ENCODE measurements at regions not wholly inside any gene's neighbourhood (a gene's known extent, or its start where the extent isn't known, plus 50 kb on each side); places are given as distances from the start of the nearest gene placed in this dataset.
"Not testable (repeated sequence)": the region's sequence is repeated elsewhere in the genome, so short reads cannot be mapped to it uniquely, and the experiment has no call there.

GRCh38 chr12:93007544-93007943, 78.4 kb upstream of the EEA1 start:
- H3K27ac ChIP-seq (replicated peaks in 1 of 4): no peak overlapping the region
- no peaks in the 10 kb centered on the region for H3K36me3 ChIP-seq
- H3K27me3 ChIP-seq: no peaks in the 10 kb centered on the region
- intact Hi-C loops (cut with DNase I): no loop called here
- WGBS: 73% methylated on average over 4 of the region's 4 CpGs
- H3K4me3 ChIP-seq: no peak overlapping the region
- peaks cover 0 to 7% (median 3%) of the 10 kb centered on the region in 4 donors for H3K4me1 ChIP-seq
- TF ChIP-seq POLR2A (IDR thresholded peaks at IDR 0.05; ENCODE audit: low read depth) (no peak), EP300 (IDR thresholded peaks at IDR 0.05) (no peak), POLR2AphosphoS5 (IDR thresholded peaks at IDR 0.05) (no peak)
- TF ChIP-seq, protein P1, sequence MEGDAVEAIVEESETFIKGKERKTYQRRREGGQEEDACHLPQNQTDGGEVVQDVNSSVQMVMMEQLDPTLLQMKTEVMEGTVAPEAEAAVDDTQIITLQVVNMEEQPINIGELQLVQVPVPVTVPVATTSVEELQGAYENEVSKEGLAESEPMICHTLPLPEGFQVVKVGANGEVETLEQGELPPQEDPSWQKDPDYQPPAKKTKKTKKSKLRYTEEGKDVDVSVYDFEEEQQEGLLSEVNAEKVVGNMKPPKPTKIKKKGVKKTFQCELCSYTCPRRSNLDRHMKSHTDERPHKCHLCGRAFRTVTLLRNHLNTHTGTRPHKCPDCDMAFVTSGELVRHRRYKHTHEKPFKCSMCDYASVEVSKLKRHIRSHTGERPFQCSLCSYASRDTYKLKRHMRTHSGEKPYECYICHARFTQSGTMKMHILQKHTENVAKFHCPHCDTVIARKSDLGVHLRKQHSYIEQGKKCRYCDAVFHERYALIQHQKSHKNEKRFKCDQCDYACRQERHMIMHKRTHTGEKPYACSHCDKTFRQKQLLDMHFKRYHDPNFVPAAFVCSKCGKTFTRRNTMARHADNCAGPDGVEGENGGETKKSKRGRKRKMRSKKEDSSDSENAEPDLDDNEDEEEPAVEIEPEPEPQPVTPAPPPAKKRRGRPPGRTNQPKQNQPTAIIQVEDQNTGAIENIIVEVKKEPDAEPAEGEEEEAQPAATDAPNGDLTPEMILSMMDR (IDR thresholded peaks at IDR 0.05): no peak
- H3K9me3 ChIP-seq: no peaks in the 10 kb centered on the region
- DNase-seq (ENCODE audit: extremely low spot score): no peak

- Histone ChIP-seq H3K9me3 (no peaks in the 10 kb centered on the region), H3K27ac (replicated peaks in 1 of 4) (no peak overlapping the region), H3K4me1 (peaks cover 0 to under 1% (median 0%) of the 10 kb centered on the region in 4 donors), H3K4me3 (no peak overlapping the region), H3K27me3 (no peaks in the 10 kb centered on the region), H3K36me3 (no peaks in the 10 kb centered on the region)
- no peak for DNase-seq (ENCODE audit: extremely low spot score)
- intact Hi-C loops (cut with DNase I): no loop called here
- 86% methylated on average over 3 of the region's 3 CpGs for WGBS
- no peak for TF ChIP-seq POLR2AphosphoS5 (IDR thresholded peaks at IDR 0.05)
- no peak for TF ChIP-seq POLR2A (IDR thresholded peaks at IDR 0.05; ENCODE audit: low read depth)
- TF ChIP-seq EP300 (IDR thresholded peaks at IDR 0.05): no peak
- TF ChIP-seq, protein P1 (IDR thresholded peaks at IDR 0.05): no peak
Observed at GRCh38 chr12:93008044-93008778, 79.1 kb upstream of the EEA1 start.

GRCh38 chr12:93008880-93009279, 79.8 kb upstream of the EEA1 start:
- H3K27me3 ChIP-seq; H3K36me3 ChIP-seq; H3K4me3 ChIP-seq; H3K9me3 ChIP-seq; H3K27ac ChIP-seq (replicated peaks in 1 of 4); H3K4me1 ChIP-seq; DNase-seq (ENCODE audit: extremely low spot score); intact Hi-C loops (cut with DNase I): not testable (repeated sequence)
- WGBS: 85% methylated on average over 7 of the region's 7 CpGs

DNA sequence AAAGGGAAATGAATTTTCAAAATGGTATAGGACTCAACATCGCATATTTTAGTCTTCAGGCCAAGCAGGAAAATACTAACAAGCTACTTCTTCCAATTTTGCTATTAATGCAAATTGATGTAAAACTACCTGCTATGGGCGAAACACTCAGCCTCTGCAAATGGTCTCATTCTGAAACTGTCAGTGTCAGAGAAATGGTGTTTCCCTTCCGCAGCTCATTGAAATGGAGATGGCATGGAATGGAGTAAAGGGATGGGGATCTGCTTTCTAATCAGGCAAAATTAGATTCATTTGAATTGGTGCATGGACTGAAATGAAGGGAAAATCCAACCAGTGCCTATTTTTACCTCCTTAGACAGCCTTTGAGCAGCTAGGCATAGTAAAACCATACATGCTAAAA, 80.4 kb upstream of the EEA1 start:
- WGBS: 95% methylated on average over 3 of the region's 3 CpGs
- TF ChIP-seq POLR2A (IDR thresholded peaks at IDR 0.05; ENCODE audit: low read depth) (no peak), POLR2AphosphoS5 (IDR thresholded peaks at IDR 0.05) (no peak), EP300 (IDR thresholded peaks at IDR 0.05) (no peak)
- TF ChIP-seq, protein P1 (IDR thresholded peaks at IDR 0.05): no peak
- H3K4me3 ChIP-seq: no peak overlapping the region
- H3K4me1 ChIP-seq: no peaks in the 10 kb centered on the region
- H3K27ac ChIP-seq (replicated peaks in 1 of 4): no peak overlapping the region
- H3K36me3 ChIP-seq: no peaks in the 10 kb centered on the region
- intact Hi-C loops (cut with DNase I): no loop called here
- no peak for DNase-seq (ENCODE audit: extremely low spot score)
- H3K27me3 ChIP-seq: no peaks in the 10 kb centered on the region
- H3K9me3 ChIP-seq: no peaks in the 10 kb centered on the region

DNA sequence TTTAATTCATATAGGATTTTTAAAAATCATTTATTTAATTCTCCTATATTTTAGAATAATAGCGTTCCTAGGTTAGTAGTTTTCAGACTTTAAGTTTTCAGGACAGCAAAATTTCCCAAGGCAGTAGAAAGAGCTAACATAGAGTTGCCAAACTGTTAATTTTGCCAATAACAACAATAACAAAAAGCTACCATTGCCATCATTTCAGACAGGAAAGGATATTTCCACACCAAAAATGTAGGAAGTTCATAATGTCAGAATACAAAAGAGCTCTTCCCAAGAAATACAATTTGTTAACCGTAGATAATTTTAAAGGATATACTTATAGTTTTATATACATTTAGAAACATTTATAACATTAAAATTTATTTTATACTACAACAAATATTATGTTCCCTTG, 81.4 kb upstream of the EEA1 start:
- Histone ChIP-seq H3K36me3 (no peaks in the 10 kb centered on the region), H3K4me3 (no peak overlapping the region), H3K27me3 (no peaks in the 10 kb centered on the region), H3K27ac (replicated peaks in 1 of 4) (no peak overlapping the region), H3K9me3 (no peaks in the 10 kb centered on the region), H3K4me1 (no peaks in the 10 kb centered on the region)
- 78% methylated on average over 2 of the region's 2 CpGs for WGBS
- DNase-seq (ENCODE audit: extremely low spot score): no peak
- TF ChIP-seq POLR2A (IDR thresholded peaks at IDR 0.05; ENCODE audit: low read depth) (no peak), EP300 (IDR thresholded peaks at IDR 0.05) (no peak), POLR2AphosphoS5 (IDR thresholded peaks at IDR 0.05) (no peak)
- TF ChIP-seq, protein P1 (IDR thresholded peaks at IDR 0.05): no peak
- intact Hi-C loops (cut with DNase I): no loop called here

All from esophagus muscularis mucosa (tissue), 4 donors.